GM23338 (cell line): ENCODE measurements at regions not wholly inside any gene's neighbourhood (a gene's known extent, or its start where the extent isn't known, plus 50 kb on each side); places are given as distances from the start of the nearest gene placed in this dataset.

Source experiments
- CREB1 ChIP-seq: fragments of 250-450 bp; sonication (Bioruptor Pico); IDR thresholded peaks from 2 replicates; pipeline ENCODE4 v1.5.0; 2020; ENCODE audit warnings: low read depth, mild to moderate bottlenecking, moderate library complexity
- CTCF ChIP-seq, 2 experiments: fragments of 200-600 bp in 1 of 2; sonication (generic) in 1 of 2; conservative IDR thresholded peaks; 2 replicates each; pipeline versions ENCODE4 v1.5.1 to v1.6.1; 2016 to 2017; ENCODE audit warnings: antibody characterized with exemption in 2 of 2, low read depth in 2 of 2, mild to moderate bottlenecking in 2 of 2, moderate library complexity in 1 of 2
- ETS1 ChIP-seq: IDR thresholded peaks from 2 replicates; pipeline ENCODE4 v1.6.1; 2016; ENCODE audit warnings: antibody characterized with exemption
- EZH2 ChIP-seq: fragments of 200-600 bp; sonication (generic); IDR thresholded peaks from one replicate; pipeline ENCODE4 v1.8.0; 2017; ENCODE audit warnings: antibody characterized with exemption, mild to moderate bottlenecking, low read depth; ENCODE audit not compliant: unreplicated experiment
- EZH2phosphoT487 ChIP-seq: fragments of 200-600 bp; sonication (generic); IDR thresholded peaks from one replicate; pipeline ENCODE4 v1.8.1; 2018; ENCODE audit warnings: antibody characterized with exemption; ENCODE audit not compliant: unreplicated experiment
- JUNB ChIP-seq: IDR thresholded peaks from one replicate; pipeline ENCODE4 v1.6.1; 2016; ENCODE audit warnings: antibody characterized with exemption; ENCODE audit not compliant: unreplicated experiment
- NANOG ChIP-seq: IDR thresholded peaks from 2 replicates; pipeline ENCODE4 v1.6.1; 2016; ENCODE audit warnings: antibody characterized with exemption, borderline replicate concordance
- POLR2AphosphoS5 ChIP-seq: IDR thresholded peaks from 2 replicates; pipeline ENCODE4 v1.6.1; 2016; ENCODE audit warnings: antibody characterized with exemption, low read depth
- REST ChIP-seq: IDR thresholded peaks from one replicate; pipeline ENCODE4 v1.6.1; 2018; ENCODE audit warnings: antibody characterized with exemption; ENCODE audit not compliant: unreplicated experiment
- STAT1 ChIP-seq: IDR thresholded peaks from one replicate; pipeline ENCODE4 v1.6.1; 2016; ENCODE audit warnings: antibody characterized with exemption; ENCODE audit not compliant: unreplicated experiment
- ZNF114 ChIP-seq: fragments of 250-450 bp; sonication (Bioruptor Pico); IDR thresholded peaks from 2 replicates; pipeline ENCODE4 v1.5.0; 2020; ENCODE audit warnings: mild to moderate bottlenecking, moderate library complexity
- ZNF331 ChIP-seq: fragments of 250-450 bp; sonication (Bioruptor Pico); IDR thresholded peaks from 2 replicates; pipeline ENCODE4 v1.5.0; 2020; ENCODE audit warnings: low read depth, mild to moderate bottlenecking, moderate library complexity
- TF ChIP-seq, protein P1 (sequence below): fragments of 250-450 bp; sonication (Bioruptor Pico); IDR thresholded peaks from 2 replicates; pipeline ENCODE4 v1.5.0; 2020; ENCODE audit warnings: mild to moderate bottlenecking, moderate library complexity

GRCh38 chr10:120183546-120183945 is 273.5 kb upstream of the PLPP4 start:
- TF ChIP-seq CREB1 (CRISPR knock-in tag) (no peak), REST (no peak), CTCF (conservative IDR thresholded peaks at IDR 0.05; ENCODE audit: low read depth in 2 of 2) (no peak), EZH2 (no peak), EZH2phosphoT487 (no peak), POLR2AphosphoS5 (no peak), ETS1 (no peak), JUNB (no peak), ZNF114 (CRISPR knock-in tag) (no peak), ZNF331 (CRISPR knock-in tag) (no peak), NANOG (no peak), STAT1 (no peak)
- TF ChIP-seq, protein P1, sequence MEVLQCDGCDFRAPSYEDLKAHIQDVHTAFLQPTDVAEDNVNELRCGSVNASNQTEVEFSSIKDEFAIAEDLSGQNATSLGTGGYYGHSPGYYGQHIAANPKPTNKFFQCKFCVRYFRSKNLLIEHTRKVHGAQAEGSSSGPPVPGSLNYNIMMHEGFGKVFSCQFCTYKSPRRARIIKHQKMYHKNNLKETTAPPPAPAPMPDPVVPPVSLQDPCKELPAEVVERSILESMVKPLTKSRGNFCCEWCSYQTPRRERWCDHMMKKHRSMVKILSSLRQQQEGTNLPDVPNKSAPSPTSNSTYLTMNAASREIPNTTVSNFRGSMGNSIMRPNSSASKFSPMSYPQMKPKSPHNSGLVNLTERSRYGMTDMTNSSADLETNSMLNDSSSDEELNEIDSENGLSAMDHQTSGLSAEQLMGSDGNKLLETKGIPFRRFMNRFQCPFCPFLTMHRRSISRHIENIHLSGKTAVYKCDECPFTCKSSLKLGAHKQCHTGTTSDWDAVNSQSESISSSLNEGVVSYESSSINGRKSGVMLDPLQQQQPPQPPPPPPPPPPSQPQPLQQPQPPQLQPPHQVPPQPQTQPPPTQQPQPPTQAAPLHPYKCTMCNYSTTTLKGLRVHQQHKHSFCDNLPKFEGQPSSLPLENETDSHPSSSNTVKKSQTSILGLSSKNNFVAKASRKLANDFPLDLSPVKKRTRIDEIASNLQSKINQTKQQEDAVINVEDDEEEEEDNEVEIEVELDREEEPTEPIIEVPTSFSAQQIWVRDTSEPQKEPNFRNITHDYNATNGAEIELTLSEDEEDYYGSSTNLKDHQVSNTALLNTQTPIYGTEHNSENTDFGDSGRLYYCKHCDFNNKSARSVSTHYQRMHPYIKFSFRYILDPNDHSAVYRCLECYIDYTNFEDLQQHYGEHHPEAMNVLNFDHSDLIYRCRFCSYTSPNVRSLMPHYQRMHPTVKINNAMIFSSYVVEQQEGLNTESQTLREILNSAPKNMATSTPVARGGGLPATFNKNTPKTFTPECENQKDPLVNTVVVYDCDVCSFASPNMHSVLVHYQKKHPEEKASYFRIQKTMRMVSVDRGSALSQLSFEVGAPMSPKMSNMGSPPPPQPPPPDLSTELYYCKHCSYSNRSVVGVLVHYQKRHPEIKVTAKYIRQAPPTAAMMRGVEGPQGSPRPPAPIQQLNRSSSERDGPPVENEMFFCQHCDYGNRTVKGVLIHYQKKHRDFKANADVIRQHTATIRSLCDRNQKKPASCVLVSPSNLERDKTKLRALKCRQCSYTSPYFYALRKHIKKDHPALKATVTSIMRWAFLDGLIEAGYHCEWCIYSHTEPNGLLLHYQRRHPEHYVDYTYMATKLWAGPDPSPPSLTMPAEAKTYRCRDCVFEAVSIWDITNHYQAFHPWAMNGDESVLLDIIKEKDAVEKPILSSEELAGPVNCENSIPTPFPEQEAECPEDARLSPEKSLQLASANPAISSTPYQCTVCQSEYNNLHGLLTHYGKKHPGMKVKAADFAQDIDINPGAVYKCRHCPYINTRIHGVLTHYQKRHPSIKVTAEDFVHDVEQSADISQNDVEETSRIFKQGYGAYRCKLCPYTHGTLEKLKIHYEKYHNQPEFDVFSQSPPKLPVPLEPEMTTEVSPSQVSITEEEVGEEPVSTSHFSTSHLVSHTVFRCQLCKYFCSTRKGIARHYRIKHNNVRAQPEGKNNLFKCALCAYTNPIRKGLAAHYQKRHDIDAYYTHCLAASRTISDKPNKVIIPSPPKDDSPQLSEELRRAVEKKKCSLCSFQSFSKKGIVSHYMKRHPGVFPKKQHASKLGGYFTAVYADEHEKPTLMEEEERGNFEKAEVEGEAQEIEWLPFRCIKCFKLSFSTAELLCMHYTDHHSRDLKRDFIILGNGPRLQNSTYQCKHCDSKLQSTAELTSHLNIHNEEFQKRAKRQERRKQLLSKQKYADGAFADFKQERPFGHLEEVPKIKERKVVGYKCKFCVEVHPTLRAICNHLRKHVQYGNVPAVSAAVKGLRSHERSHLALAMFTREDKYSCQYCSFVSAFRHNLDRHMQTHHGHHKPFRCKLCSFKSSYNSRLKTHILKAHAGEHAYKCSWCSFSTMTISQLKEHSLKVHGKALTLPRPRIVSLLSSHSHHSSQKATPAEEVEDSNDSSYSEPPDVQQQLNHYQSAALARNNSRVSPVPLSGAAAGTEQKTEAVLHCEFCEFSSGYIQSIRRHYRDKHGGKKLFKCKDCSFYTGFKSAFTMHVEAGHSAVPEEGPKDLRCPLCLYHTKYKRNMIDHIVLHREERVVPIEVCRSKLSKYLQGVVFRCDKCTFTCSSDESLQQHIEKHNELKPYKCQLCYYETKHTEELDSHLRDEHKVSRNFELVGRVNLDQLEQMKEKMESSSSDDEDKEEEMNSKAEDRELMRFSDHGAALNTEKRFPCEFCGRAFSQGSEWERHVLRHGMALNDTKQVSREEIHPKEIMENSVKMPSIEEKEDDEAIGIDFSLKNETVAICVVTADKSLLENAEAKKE (CRISPR knock-in tag), result no peak
